GM19025 (cell line): ENCODE measurements at regions not wholly inside any gene's neighbourhood (a gene's known extent, or its start where the extent isn't known, plus 50 kb on each side); places are given as distances from the start of the nearest gene placed in this dataset.

Experiments
- ATAC-seq: cut with Tn5 transposase; IDR thresholded peaks from one replicate; pipeline ENCODE4 v1.9.1; 2021; ENCODE audit warnings: mild to moderate bottlenecking, low read depth, moderate library complexity; ENCODE audit not compliant: unreplicated experiment

DNA sequence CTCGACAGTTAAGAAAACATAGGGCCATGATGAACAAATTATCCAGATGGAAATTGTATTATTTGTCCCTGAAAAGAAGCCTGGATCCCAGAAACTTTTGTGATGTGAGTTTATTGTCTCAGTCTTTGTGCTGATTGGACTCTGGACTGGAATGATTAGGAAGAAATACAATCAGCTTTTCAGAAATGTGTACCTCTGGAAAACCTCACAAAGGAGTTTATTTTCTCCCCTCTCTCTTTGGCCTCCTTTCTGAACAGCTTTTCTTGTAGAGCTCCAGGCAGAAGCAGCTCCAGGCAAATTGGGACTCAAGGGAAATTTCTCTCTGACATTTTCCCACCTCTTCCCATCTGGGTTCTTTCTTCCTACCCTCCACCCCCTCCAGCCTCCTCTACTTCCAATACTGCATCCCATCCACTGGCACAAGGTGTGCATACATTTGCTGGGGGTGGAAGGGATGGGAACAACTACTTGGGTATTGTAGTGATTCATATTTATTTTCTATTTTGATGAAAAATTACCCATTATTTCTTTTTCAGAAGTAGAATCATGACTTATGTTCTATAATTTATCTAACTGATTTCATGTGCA, 119.7 kb downstream of the CD47 start:
- no peak for ATAC-seq

GRCh38 chr3:107969994-107970819, 120.6 kb downstream of the CD47 start:
- ATAC-seq = no peak

DNA sequence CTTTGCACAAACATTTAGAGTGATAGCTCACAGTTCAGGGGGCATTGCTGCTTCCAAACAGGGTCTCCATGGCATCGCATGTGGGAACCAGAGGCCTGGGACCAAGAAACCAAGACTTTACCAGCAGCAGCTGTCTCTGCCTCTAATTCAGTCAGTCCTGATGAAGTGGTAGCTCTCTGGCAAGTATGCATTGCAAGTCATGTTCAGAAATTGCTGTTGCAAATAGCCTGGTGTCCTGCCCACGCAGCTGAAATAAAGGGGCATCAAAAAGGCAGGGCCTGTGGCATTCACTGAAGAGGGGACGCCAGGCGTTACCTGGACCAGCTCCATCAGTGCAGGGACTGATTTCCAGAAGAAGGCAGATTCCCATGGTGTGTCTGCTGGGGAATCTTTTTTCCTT, 121.3 kb downstream of the CD47 start:
- no peak for ATAC-seq

DNA sequence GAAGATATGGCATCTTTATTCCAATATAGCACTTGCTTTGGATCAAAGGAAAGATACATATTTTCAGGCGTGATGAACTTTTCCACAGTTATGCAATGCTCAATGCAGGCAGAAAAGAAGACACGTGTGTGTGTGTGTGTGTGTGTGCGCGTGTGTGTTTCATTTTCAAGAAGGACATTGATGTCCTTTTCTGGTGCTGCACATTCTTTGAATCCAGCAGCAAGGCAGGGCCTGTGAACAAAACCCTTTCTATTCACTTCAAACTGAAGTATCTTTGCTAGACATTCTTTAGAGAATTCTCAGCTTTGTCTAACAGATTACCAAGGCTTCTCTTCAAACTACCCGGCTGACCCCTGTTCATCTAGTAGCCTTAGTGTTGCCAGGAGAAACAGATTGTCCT, 124.6 kb downstream of the CD47 start:
- no peak for ATAC-seq

GRCh38 chr3:107965136-107965655, 125.6 kb downstream of the CD47 start:
- ATAC-seq = no peak

- no peak for ATAC-seq
Observed at GRCh38 chr3:107963581-107963980, 127.2 kb downstream of the CD47 start.

GRCh38 chr3:107962946-107963345, 127.9 kb downstream of the CD47 start:
- ATAC-seq = no peak

- ATAC-seq = no peak
Observed at GRCh38 chr3:107962037-107962436, 128.8 kb downstream of the CD47 start.

DNA sequence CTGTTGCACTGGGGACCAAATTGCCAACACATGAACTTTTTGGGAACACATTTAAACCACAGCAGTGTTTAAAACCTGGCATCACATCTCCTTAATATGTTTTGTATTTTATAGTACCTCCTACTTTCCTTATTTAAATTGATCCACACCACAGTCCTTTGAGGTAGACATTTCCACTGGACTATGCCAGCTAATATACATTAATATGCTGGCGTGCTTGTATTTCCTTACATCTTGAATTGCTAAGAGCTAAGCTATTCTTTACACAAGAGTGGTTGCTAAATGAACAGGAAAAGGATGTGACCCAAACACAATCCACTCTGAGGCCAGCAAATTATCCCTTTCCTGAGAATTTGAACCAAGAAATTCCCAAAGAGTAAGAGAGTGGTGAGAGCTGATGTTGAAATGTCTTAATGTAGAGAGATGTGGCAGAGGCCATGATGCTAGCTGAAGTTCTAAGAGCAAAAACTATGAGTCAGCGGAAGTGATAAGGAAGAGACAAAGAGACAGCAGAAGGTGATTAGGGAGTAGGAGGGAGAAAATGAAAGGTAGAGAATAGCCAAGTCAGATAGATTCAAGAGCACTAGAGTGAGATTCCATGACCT, 131.2 kb downstream of the CD47 start:
- no peak for ATAC-seq

GRCh38 chr3:107958146-107958545, 132.7 kb downstream of the CD47 start:
- no peak for ATAC-seq

DNA sequence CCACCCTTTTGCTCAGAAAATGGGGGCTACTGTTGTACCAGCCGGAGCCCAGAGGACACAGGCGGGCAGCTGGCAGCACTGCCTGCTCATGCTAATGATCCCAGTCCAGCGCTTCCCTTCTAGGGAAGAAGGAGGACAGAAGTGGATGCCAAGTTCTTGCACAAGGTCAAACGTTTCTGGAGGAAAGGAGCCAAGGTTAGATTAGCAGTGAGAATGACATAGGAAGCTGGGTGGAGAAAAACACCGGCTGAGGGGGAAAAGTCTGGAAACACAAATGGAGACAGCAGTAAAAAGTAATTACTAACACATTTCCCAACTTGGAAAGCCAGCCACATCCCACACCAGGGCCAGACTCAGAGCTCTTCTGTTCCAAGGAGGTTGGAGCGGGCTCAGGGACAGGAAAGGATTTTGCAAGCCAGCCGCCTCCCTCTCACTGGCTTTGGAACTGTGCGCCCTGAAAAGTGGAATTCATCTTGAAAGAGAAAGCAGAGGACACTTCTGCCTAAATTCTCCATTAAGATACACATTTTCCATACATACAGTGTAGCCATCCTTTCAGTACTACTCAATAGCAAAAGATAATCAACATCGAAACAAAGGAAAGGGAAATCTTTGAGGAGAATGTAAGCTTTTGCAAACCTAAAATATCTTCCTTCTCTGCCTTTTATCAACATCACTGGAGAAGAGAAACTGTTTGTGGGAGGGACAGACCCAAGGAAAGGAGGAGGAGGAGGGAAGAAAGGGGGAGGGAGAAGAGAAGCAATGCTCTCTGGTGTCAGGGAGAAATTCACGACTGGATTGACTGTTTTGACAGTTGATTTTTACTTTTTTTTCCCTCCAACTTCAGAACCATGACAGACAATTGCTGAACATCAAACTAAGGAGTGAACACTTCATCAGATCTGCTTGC, 133.6 kb downstream of the CD47 start:
- ATAC-seq = no peak

- ATAC-seq = no peak
Observed at GRCh38 chr3:107954845-107955244, 136.0 kb downstream of the CD47 start.

- no peak for ATAC-seq
Observed at GRCh38 chr3:107953722-107954121, 137.1 kb downstream of the CD47 start.

- no peak for ATAC-seq
Observed at GRCh38 chr3:107951126-107951525, 139.7 kb downstream of the CD47 start.

- ATAC-seq = no peak
Observed at GRCh38 chr3:107950417-107950816, 140.4 kb downstream of the CD47 start.

DNA sequence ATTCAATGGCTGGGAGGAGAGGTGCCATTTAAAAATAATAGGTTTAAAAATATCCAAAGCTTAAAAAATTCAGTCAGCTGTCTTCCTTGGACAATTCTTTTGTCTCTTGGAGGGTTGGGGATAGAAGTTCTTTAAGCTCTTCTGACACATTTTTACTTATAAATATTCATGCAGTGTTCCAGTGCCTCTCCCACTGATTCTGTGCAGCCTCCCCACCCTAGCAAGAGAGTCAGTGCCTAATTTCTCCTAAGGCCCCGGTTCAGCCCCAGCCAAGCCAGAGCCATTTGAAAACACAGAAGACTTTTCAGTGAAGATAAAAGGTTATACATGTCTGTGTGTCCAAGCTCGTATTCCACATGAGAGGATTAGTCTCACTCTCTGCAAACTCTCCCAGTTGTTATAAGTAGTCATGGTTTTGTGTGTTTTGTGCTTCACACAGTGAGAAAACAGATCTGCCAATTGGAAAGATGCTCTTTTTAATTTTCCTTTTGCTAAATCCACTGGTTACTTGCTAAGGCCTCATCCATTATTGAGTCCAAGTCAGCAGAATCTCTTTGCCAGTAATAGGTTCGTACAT, 141.3 kb downstream of the CD47 start:
- ATAC-seq = no peak

DNA sequence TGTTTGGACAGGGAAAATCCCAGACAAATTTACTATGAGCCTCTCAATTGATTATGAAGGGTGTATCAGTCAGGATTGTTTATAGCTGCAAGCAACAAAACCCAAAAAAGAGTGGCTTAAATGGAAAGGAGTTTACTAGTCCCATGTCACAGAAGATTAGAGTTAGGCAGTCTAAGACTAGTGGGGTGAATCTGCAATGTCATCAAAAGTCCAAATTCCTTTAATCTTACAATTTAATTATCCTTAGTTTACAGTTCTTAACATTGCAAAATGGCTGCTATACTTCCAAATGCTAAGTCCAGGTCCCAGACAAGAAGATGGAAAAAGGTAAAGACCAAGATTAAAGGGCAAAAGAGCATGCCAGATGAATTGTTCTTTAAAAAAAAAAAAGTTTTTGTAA, 143.6 kb downstream of the CD47 start:
- no peak for ATAC-seq

GRCh38 chr3:107946700-107947099, 144.1 kb downstream of the CD47 start:
- ATAC-seq = no peak

DNA sequence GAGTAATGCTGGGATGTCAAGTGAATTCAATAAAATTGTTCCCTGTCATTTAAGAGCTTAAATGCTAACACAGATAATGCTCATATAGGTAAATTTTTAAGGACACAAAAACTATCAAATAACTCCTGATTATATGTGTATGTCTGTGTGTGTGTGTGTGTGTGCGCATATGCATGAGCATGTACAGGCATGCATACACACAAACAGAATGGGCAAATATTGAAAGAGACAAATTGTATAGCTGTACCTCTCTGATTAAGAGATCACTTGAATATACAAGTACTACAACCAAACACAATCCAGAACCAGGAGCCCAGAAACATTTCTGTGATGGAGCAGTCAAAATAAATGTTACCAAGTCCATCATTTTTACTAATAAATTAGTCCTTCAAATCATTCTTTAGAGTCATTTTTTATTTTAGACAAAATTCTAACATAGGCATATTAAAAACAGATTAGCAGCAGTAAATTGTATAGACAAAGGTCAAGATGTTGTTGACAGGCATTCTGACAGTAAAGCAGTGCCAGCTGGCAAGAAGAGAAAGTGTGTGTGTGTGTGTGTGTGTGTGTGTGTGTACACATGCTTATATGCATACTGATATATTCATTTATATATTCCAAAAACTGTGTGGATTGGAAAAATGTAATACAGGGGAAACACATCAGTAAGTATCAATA, 145.3 kb downstream of the CD47 start:
- no peak for ATAC-seq
